Lower leg skin (tissue), 4 donors: ENCODE measurements at regions not wholly inside any gene's neighbourhood (a gene's known extent, or its start where the extent isn't known, plus 50 kb on each side); places are given as distances from the start of the nearest gene placed in this dataset.

Experiments
- DNase-seq, 2 donors: peaks; one replicate each; pipeline ENCODE4 v3.0.0-alpha.2; 2019; ENCODE audit warnings: low spot score in 2 of 2
- H3K4me3 ChIP-seq: fragments of 200-600 bp; sonication (generic); 2 replicates; pipeline ENCODE4 v1.5.1; 2017; ENCODE audit warnings: mild to moderate bottlenecking, low read depth; ENCODE audit not compliant: poor library complexity, severe bottlenecking
- CTCF ChIP-seq, 3 donors: fragments of 450-650 bp; IDR thresholded peaks; one replicate each; pipeline ENCODE4 v1.5.1; 2016; ENCODE audit warnings: antibody characterized with exemption in 3 of 3, mild to moderate bottlenecking in 3 of 3, moderate library complexity in 2 of 3
- POLR2A ChIP-seq, 2 donors: fragments of 450-650 bp; IDR thresholded peaks; one replicate each; pipeline ENCODE4 v1.6.1; 2016 to 2017; ENCODE audit warnings: antibody characterized with exemption in 2 of 2, mild to moderate bottlenecking in 1 of 2, moderate library complexity in 1 of 2
- WGBS, 2 donors: methylation state at CpG; one replicate each; pipeline ENCODE4 v1.1.5; 2018; 5-methylcytosine and 5-hydroxymethylcytosine counted together
- intact Hi-C: fragments of 100-400 bp; cut with DNase I; formaldehyde crosslinking; loops from one replicate; pipeline ENCODE4 v1.15.0; 2023; ENCODE audit warnings: low total_unique reads

- no peak for TF ChIP-seq POLR2A (IDR thresholded peaks at IDR 0.05)
- no peak for TF ChIP-seq CTCF (IDR thresholded peaks at IDR 0.05)
- 63 to 66% methylated on average over 1 of the region's 1 CpG for WGBS, 2 donors
- intact Hi-C loops: no loop called here
- no peak for DNase-seq
- no peak overlapping the region for H3K4me3 ChIP-seq
Observed at GRCh38 chr6:56714273-56714672, 71.6 kb upstream of the DST start.

GRCh38 chr6:56713254-56713672 is 70.6 kb upstream of the DST start:
- WGBS, 2 donors: 19 to 20% methylated on average over 3 of the region's 3 CpGs
- intact Hi-C loops: no loop called here
- DNase-seq: no peak
- H3K4me3 ChIP-seq: no peak overlapping the region
- TF ChIP-seq POLR2A (IDR thresholded peaks at IDR 0.05) (no peak), CTCF (IDR thresholded peaks at IDR 0.05) (no peak)

GRCh38 chr6:56710967-56711366 is 68.3 kb upstream of the DST start:
- WGBS, 2 donors: 85 to 100% methylated on average over 1 of the region's 1 CpG
- no peak for DNase-seq
- TF ChIP-seq CTCF (IDR thresholded peaks at IDR 0.05) (no peak), POLR2A (IDR thresholded peaks at IDR 0.05) (no peak)
- no peak overlapping the region for H3K4me3 ChIP-seq
- intact Hi-C loops: no loop called here

- WGBS, 2 donors: 92 to 94% methylated on average over 4 of the region's 4 CpGs
- no peak for DNase-seq
Observed at GRCh38 chr6:56709650-56710049, 67.0 kb upstream of the DST start.

GRCh38 chr6:56708810-56709597 is 66.3 kb upstream of the DST start:
- WGBS, 2 donors: 34 to 42% methylated on average over 4 of the region's 4 CpGs
- no peak overlapping the region for H3K4me3 ChIP-seq
- DNase-seq: no peak
- peak in 1 of 3 donors; percentile 9 for TF ChIP-seq CTCF (IDR thresholded peaks at IDR 0.05)
- TF ChIP-seq POLR2A (IDR thresholded peaks at IDR 0.05): no peak
- intact Hi-C loops: loop anchor here (10.0 kb wide), 1 partner anchor 344 kb away; no protein-coding TSS in a partner anchor

More at GRCh38 chr6:56709650-56710049, 67.0 kb upstream of the DST start:
- TF ChIP-seq POLR2A (IDR thresholded peaks at IDR 0.05): no peak
- no peak for TF ChIP-seq CTCF (IDR thresholded peaks at IDR 0.05)
- no peak overlapping the region for H3K4me3 ChIP-seq
- intact Hi-C loops: loop anchor here (10.0 kb wide), 1 partner anchor 345 kb away; no protein-coding TSS in a partner anchor
